Stimulated activated CD8-positive, alpha-beta memory T cell treated with anti-CD3 and anti-CD28 coated beads, Interleukin-4, amount 100 ng/mL, for 1 hour (primary cell): ENCODE measurements at regions not wholly inside any gene's neighbourhood (a gene's known extent, or its start where the extent isn't known, plus 50 kb on each side); places are given as distances from the start of the nearest gene placed in this dataset.
A peak's percentile ranks its signal among the peaks of the same experiment; 100 is the strongest.
"Not testable (repeated sequence)": the region's sequence is repeated elsewhere in the genome, so short reads cannot be mapped to it uniquely, and the experiment has no call there.

Experiments
- DNase-seq, 2 donors: peaks; one replicate each; pipeline ENCODE4 v3.0.0-alpha.2; 2020; ENCODE audit warnings: low read depth in 2 of 2, low spot score in 1 of 2

DNA sequence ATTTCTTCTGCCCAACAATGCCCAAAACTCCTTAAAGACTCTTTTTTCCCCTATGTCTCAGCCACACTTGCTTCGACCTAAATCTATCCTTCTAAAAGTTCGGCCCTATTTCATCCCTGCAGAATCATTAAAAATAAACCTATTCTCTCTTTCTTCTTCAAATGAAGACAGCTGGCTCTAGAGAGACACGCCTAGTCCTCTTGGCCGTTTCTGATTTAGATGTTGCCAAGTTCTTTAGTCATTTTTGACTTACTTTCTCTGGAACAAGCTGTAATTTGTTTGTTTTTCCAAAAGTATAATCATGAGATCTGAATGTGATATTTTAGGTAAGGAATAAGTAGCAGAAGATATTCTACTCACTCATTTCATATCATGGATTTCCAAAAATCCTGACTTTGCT, 211.6 kb downstream of the CENPC start:
- DNase-seq = no peak

DNA sequence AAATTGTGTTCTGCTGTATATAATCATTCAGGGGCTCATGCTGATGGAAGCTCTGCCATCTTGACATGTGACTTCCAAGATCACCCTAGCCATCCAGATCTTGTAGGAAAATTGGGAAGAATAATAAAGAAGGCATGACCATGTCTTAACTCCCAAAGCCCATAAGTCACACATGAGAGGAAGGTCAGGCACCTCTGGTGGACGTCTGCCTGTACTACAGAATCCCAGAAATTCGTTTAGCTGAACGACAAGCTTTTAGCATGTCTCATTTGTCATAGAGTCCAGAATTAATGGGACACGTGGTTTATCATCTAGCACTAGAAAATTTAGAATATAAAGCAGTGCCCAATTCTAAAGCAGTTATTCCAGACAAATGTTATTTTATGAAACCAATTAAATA, 212.7 kb downstream of the CENPC start:
- DNase-seq = no peak

DNA sequence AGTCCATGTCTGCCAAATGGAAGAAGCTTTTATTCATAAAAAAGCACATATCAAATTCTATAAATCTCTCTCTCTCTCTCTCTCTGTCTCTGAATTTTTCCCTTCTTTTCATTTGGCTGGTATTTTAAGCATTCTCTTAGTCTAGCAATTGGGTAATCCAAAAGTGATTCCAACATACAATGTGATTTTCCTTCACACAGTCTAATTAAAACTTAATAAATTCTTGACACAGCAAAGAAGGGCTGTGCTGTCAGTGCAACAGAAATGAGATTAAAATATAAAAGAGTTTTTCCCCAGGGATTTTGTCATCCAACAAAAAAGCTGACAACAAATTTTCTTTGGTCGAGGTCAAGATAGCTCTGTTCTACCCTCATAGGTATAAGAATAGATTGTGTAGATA, 216.9 kb downstream of the CENPC start:
- no peak for DNase-seq

DNA sequence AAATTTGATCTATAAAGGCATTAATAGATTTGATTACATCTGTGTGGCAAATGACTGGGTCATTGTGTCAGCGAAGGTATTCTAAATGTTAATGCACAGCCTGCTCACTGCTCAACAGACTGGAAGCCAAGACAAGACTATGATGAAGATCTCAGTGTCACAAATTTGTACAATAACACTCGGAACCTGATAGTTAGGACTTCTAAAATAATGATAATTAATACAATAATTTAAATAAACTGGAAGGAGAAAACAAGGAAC, 217.4 kb downstream of the CENPC start:
- no peak for DNase-seq

DNA sequence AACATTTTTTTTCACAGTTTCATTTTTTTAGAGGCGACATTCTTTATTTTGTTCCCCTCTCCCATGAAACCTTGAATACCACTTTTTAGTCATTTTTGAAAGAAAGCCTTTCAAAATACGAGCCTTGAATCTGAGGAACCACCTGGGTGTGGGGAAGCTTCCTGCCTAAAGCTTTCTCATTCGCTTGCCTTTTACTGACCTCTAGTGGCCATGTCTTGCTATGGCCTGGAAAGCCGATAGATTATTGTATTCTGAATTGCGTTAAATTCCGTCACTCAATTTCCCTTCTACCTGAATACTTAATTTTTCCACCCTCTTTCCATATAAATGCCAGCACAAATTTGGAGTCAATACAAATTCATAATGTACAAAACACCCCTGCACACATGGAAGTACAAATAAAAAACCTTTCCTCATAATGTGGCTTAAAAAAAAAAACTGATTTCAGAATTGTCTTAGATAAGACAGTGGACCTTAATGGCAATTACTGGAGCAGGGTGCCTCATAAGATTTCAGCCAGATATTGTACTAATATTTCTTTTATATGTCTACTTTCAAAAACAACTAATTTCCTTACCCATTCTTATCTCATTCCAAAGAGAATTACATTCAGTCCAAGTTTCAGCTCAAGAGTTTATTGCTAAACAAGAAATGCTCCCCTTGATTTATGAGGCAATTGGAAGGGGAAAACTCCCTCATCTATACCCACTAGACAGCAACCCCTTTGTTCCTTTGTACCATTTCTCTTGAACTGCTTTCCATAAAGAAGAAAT, 217.9 kb downstream of the CENPC start:
- DNase-seq = peak in 1 of 2 donors; percentile 12

DNA sequence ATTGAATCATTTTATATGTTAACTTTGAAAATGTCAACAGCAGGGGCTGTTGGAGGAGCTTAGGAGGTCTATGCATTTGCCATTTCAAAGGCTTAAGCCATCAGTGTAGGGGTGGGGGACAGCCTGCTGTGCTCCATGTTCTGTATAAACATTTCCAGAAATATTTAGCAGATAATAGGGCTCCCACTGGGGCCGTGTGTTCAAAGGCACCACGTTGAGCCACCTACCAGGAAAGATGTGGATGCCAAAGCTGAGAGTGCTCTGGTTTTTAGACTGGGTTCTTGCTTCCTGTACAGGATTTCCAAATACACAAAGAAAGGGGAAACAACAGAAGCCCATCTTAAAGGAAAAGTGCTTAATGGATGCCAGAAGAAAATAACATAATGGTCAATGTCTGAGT, 219.5 kb downstream of the CENPC start:
- DNase-seq = no peak

DNA sequence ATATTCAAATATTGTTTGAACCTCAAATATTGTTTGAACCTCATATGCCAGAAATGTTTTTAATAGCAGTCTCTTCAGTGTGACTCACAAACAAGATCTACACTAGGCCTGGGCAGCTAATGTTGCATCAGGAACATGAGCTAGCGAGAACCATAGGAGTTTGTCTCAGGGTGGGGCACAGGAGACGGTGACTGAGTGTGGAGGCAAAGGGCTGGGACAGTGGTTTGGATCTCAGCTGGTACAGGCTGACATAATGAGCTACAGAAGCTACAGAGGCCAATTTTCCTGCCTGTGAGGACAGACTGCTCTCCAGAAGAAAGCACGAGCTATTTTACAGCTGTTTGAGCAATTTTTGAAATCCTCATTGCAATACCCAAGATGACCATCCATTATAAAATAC, 224.7 kb downstream of the CENPC start:
- no peak for DNase-seq

DNA sequence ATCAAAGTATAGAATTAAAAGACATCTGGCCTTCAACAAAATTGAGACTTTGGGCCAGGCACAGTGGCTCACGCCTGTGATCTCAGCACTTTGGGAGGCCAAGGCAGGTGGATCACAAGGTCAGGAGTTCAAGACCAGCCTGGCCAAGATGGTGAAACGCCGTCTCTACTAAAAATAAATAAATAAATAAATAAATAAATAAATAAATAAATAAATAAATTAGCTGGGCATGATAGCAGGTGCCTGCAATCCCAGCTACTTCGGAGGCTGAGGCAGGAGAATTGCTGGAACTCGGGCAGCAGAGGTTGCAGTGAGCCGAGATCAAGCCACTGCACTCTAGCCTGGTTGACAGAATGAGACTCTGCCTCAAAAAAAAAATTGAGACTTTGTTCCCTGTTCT, 225.7 kb downstream of the CENPC start:
- not testable (repeated sequence) for DNase-seq

DNA sequence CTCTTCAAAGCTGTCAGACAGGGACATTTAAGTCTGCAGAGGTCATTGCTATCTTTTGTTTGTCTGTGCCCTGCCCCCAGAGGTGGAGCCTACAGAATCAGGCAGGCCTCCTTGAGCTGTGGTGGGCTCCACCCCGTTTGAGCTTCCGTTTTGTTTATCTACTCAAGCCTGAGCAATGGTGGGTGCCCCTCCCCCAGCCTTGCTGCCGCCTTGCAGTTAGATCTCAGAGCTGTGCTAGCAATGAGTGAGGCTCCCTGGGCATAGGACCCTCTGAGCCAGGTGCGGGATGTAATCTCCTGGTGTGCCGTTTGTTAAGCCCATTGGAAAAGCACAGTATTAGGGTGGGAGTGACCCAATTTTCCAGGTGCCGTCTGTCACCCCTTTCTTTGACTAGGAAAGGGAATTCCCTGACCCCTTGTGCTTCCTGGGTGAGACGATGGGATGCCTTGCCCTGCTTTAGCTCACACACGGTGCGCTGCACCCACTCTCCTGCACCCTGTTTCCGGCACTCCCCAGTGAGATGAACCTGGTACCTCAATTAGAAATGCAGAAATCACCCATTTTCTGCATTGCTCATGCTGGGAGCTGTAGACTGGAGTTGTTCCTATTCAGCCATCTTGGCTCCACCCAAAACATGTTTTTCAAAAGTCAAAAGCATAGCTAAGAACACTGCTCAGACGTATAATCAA, 244.7 kb downstream of the CENPC start:
- DNase-seq = not testable (repeated sequence)

DNA sequence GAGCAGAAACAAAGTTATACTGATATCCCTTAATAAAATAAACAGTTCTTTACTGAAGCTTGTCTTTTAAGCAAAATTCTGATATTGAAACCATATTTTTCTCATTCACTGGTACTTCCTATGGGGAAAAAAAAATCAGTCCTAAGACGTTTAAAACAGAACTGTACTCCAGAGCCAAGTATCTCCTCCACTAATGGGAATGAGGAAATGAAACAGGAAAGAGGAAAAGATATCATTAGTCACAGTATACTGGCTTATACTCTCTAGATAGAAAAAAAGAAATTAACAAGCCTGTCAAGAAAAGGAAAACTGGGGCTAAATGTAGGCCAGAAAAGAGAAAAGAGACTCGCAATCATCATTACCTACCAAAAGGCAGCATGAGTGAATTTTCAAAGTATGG, 252.7 kb downstream of the CENPC start:
- no peak for DNase-seq

DNA sequence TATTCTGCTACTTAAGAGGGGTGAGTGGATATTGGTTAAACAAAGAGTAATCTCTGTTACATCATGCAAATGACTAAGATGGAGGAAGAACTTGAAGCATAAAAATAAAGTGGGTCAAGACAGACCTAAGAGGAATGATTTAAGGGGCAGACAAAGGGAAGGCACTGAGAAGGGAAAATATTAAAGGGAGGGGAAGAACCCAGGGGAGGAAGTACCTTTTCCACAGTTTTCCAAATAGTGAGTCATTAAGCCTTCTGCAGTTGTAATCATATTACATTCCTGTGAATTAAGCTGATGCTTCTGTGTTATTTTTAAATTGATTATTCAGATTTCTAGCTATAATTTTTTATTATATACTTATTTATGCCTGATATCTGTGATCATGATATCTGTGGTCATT, 253.3 kb downstream of the CENPC start:
- DNase-seq = no peak

DNA sequence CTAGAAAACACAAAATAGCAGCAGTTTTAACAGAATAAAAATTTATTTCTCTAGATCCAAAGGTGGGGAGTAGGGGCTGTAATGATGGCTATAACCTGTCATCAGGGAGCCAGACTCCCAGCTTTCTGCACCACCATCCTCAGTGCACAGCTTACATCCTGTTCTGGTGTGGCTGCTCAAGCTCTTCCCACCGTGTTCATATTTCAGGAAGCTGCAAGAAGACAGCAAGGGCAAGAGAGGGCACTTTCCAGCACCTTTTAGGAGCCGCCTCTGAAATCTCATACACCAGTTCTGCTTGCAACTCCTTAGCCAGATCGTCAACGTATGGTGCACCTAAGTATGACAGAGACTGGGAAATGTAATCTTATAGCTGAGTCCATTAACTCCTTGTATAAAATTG, 253.7 kb downstream of the CENPC start:
- DNase-seq = no peak

DNA sequence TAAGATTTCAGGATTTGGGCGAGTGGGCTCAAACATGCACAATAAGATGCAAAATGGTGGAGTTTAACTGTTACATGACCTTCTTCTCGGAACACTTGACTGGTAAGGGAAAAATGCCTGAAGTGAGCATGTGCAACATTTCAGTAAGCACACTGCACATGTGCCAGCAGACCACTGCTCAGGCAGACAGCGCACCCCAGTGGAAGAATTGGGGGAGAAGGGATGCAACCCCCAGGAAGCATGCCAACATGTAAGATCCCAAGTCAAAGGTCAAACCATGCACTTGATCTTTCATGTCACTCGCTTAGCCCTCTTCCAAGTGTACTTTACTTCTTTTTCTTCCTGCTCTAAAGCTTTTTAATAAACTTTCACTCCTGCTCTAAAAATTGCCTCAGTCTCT, 256.3 kb downstream of the CENPC start:
- DNase-seq = no peak

DNA sequence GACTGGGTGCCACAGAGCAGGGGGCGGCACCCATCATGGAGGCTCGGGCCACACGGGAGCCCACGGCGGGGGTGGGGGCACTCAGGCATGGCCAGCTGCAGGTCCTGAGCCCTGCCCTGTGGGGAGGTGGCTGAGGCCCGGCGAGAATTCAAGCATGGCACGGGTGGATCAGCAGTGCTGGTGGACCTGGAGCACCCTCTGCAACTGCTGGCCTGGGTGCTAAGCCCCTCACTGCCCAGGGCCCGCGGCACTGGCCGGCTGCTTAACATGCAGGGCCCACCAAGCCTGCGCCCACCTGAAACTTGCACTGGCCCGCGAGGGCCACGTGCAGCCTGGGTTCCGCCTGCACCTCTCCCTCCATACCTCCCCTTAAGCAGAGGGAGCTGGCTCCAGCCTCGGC, 258.6 kb downstream of the CENPC start:
- DNase-seq = no peak

DNA sequence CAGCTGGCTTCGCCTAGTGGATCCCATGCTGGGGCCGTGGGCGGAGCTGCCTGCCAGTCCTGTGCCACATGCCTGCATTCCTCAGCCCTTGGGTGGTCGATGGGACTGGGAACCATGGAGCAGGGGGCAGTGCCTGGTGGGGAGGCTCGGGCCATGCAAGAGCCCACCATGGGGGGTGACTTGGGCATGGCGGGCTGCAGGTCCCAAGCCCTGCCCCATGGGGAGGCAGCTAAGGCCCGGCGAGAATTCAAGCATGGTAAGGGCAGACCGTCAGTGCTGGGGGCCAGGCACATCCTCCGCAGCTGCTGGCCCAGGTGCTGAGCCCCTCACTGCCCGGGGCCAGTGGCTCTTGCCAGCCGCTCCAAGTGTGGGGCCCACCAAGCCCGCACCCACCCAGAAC, 262.6 kb downstream of the CENPC start:
- no peak for DNase-seq

DNA sequence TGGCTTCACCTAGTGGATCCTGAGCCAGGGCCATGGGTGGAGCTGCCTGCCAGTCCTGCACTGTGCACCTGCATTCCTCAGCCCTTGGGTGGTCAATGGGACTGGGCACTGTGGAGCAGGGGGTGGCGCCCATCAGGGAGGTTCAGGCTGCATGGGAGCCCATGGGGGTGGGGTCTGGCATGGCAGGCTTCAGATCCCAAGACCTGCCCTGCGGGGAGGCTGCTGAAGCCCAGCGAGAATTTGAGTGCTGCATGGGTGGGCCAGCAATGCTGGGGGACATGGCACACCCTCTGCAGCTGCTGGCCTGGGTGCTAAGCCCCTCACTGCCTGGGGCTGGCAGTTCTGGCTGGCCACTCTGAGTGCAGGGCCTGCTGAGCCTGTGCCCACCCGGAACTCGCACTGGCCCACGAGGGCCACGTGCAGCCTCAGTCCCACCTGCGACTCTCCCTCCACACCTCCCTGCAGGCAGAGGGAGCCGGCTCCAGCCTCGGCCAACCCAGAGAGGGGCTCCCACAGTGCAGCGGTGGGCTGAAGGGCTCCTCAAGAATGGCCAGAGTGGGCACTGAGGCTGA, 270.0 kb downstream of the CENPC start:
- DNase-seq = no peak

DNA sequence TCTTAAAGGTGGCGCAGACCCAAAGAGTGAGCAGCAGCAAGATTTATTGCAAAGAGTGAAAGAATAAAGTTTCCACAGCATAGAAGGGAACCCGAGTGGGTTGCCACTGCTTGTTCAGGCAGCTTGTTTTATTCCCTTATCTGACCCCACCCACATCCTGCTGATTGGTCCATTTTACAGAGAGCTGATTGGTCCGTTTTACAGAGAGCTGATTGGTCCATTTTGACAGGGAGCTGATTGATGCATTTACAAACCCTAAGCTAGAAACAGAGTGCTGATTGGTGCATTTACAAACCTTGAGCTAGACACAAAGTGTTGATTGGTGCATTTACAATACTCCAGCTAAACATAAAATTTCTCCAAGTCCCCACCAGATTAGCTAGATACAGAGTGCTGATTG, 270.6 kb downstream of the CENPC start:
- DNase-seq = not testable (repeated sequence)

DNA sequence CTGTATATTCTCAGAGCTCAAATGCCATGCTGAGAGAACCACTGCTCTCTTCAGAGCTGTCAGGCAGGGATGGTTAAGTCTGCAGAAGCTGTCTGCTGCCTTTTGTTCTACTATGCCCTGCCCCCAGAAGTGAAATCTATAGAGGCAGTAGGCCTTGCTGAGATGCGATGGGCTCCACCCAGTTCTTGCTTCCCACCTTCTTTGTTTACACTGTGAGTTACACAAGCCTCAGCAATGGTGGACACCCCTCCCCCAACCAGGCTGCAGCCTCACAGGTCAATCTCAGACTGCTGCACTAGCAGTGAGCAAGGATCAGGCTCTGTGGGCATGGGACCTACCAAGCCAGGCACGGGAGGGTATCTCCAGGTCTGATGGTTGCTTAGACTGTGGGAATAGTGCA, 271.6 kb downstream of the CENPC start:
- DNase-seq = no peak

DNA sequence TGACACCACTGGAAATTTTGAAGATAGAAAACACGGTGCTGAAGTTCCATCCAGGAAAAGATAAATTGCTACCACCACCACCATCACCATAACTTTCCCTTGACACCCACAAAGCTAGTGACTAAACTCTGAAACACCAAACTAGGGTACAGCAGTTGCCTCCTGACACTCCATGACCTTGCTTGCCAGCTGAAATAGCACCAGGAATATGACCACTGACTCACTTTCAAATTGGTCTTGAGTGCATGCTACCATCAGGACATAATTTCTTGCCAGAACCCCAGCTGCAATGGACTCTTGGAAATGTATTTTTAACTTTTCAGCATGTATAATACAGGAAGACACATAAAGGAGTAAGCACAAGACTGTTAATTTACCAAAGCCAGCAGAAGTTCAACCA, 283.3 kb downstream of the CENPC start:
- no peak for DNase-seq

DNA sequence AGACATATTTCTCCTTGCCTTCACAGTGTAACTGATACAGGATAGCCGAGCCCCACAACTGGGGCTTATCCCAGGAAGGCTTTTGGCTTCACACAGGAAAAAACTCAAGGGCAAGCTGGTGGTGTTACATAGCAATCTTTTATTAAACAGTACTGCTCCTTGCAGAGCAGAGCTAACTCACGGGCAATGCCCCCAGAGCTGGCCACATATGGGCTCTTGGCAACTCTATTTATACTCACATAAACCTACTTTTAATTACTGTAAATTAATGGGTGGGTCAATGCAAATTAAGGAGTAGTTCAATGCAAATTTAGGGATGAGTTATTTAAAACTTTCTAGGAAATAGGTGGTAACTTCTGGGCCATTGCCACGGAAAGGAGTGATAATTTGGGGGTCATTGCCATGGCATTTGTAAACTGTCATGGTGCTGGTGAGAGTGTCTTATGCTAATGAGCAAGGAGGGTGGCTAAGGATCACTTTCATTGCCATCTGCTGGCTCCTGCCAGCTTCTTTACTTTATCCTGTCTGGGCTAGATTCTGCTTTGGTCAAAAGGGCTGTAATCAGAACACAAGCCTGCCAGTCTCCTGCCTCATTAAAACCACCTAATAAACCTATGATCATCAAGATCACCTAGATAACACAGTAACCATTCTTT, 288.8 kb downstream of the CENPC start:
- DNase-seq = no peak

DNA sequence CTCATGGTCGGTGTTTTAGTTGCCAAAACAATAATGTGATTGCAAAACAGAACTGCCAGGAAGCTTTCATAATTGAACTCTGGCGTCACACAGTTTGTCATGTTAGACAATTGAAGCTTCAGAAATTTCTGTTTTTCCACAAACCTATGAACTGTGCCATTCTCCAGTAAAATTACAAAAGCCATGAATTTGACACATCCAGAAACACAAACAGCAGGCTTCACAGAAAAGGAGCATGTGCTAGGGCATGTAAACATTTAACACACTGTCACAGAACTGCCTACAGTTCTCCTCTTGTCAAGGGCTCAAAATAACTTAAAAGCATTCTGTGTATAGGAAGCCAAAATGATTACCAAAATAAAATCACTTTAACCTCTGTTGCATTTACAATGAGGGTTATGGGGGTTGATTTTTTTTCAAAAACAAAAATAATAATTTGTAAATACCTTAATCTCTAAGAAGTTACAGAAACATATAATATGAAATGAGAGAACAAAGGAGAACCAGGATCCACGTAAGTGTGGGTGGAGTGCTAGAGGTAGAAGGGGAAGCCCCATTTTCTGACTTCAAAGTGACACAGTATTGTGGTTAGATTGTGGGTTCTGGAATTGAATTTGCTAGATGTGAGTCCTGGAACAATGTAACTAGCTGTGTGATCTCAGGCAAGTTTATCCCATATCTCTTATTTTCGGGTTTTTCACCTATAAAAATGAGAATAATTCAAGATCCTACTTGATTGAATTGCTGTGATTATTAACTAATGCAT, 295.0 kb downstream of the CENPC start:
- no peak for DNase-seq

DNA sequence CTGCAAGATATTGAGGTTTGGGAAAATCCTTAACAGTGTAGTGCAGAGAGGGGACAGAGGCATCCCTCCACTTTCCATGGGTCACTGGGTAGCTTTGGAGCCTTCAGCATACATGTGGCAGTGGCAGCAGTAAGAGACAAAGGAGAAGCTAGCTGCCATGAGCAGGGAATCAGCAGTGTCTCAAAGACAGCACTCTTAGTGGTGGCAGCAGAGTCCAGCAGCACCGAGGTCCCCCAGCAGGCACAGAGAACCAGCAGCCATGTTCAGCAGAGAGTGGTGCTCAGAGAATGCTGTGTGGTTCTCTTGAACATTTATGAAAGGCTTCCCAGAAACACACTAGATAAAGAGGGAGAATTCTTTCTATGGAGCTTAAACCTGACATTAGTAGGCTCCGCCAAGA, 308.5 kb downstream of the CENPC start:
- no peak for DNase-seq
